ENCODE measurements at regions not wholly inside any gene's neighbourhood (a gene's known extent, or its start where the extent isn't known, plus 50 kb on each side); places are given as distances from the start of the nearest gene placed in this dataset.
A peak's percentile ranks its signal among the peaks of the same experiment; 100 is the strongest.

- peak overlapping the region in 1 of 2 donors; percentile 3 for H3K27ac ChIP-seq
Measured at GRCh38 chr2:10978090-10978670, 66.4 kb downstream of the KCNF1 start.

GRCh38 chr2:10980071-10980470 lies 68.3 kb downstream of the KCNF1 start:
- Histone ChIP-seq H3K4me3 (no peak overlapping the region), H3K27ac (no peak overlapping the region), H3K4me1 (replicated peaks in 1 of 2) (peaks cover 25 to 37% of the 10 kb centered on the region in 2 donors)
- in situ Hi-C loops (cut with MboI; ENCODE audit: low pct_unique_long_range_greater_than_20kb in 2 of 9, low sequenced_read_pairs in 9 of 9, unreplicated experiment in 9 of 9) = no loop called here
- WGBS, 10 experiments = 57 to 89% (median 79%) methylated on average over 1 to 3 of the region's 3 CpGs; no CpG with 5 or more reads in 2 of the 10 experiments
- ATAC-seq (replicated peaks in 6 of 8) = no peak

More at GRCh38 chr2:10978090-10978670, 66.4 kb downstream of the KCNF1 start:
- ATAC-seq (replicated peaks in 6 of 8) = no peak
- in situ Hi-C loops (cut with MboI; ENCODE audit: low pct_unique_long_range_greater_than_20kb in 2 of 9, low sequenced_read_pairs in 9 of 9, unreplicated experiment in 9 of 9) = no loop called here
- 0 to 93% (median 53%) methylated on average over 1 to 17 of the region's 22 CpGs; no CpG with 5 or more reads in 1 of the 10 experiments for WGBS, 10 experiments
- Histone ChIP-seq H3K4me3 (no peak overlapping the region), H3K4me1 (replicated peaks in 1 of 2) (peaks cover 27 to 39% of the 10 kb centered on the region in 2 donors)

GRCh38 chr2:10980886-10981425 lies 69.2 kb downstream of the KCNF1 start:
- H3K4me1 ChIP-seq (replicated peaks in 1 of 2) = peaks cover 25 to 37% of the 10 kb centered on the region in 2 donors
- WGBS, 10 experiments = 40 to 89% (median 74%) methylated on average over 2 to 5 of the region's 7 CpGs; no CpG with 5 or more reads in 5 of the 10 experiments
- H3K27ac ChIP-seq = no peak overlapping the region
- in situ Hi-C loops (cut with MboI; ENCODE audit: low pct_unique_long_range_greater_than_20kb in 2 of 9, low sequenced_read_pairs in 9 of 9, unreplicated experiment in 9 of 9) = no loop called here
- no peak for ATAC-seq (replicated peaks in 6 of 8)
- H3K4me3 ChIP-seq = no peak overlapping the region

DNA sequence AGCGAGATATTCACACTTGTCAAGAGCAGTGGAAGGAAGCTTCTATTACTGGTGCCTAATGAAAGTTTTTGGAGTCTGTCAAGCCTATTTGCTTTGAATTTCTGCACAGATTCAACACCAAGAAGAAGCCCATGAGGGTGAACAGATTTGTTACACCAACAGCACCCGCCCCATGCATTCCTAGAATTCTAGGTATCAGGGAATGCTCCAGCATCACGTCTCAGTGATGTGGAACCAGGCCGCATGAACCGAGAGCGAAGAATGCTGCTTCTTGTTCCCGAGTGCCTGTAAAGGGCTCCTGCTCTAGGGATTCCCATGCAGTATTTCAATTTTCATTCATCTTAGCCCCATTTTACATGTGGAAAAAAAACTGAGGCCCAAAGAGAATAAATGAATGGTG lies 69.7 kb downstream of the KCNF1 start:
- in situ Hi-C loops (cut with MboI; ENCODE audit: low pct_unique_long_range_greater_than_20kb in 2 of 9, low sequenced_read_pairs in 9 of 9, unreplicated experiment in 9 of 9) = no loop called here
- Histone ChIP-seq H3K4me3 (no peak overlapping the region), H3K27ac (no peak overlapping the region), H3K4me1 (replicated peaks in 1 of 2) (peaks cover 25 to 37% of the 10 kb centered on the region in 2 donors)
- WGBS, 10 experiments = 40 to 100% (median 89%) methylated on average over 1 to 7 of the region's 7 CpGs; no CpG with 5 or more reads in 1 of the 10 experiments
- no peak for ATAC-seq (replicated peaks in 6 of 8)

GRCh38 chr2:10981941-10982431 lies 70.3 kb downstream of the KCNF1 start:
- Histone ChIP-seq H3K4me1 (replicated peaks in 1 of 2) (peaks cover 22 to 34% of the 10 kb centered on the region in 2 donors), H3K27ac (no peak overlapping the region), H3K4me3 (no peak overlapping the region)
- no peak for ATAC-seq (replicated peaks in 6 of 8)
- in situ Hi-C loops (cut with MboI; ENCODE audit: low pct_unique_long_range_greater_than_20kb in 2 of 9, low sequenced_read_pairs in 9 of 9, unreplicated experiment in 9 of 9) = no loop called here
- 50 to 100% (median 84%) methylated on average over 1 to 8 of the region's 13 CpGs; no CpG with 5 or more reads in 2 of the 10 experiments for WGBS, 10 experiments

DNA sequence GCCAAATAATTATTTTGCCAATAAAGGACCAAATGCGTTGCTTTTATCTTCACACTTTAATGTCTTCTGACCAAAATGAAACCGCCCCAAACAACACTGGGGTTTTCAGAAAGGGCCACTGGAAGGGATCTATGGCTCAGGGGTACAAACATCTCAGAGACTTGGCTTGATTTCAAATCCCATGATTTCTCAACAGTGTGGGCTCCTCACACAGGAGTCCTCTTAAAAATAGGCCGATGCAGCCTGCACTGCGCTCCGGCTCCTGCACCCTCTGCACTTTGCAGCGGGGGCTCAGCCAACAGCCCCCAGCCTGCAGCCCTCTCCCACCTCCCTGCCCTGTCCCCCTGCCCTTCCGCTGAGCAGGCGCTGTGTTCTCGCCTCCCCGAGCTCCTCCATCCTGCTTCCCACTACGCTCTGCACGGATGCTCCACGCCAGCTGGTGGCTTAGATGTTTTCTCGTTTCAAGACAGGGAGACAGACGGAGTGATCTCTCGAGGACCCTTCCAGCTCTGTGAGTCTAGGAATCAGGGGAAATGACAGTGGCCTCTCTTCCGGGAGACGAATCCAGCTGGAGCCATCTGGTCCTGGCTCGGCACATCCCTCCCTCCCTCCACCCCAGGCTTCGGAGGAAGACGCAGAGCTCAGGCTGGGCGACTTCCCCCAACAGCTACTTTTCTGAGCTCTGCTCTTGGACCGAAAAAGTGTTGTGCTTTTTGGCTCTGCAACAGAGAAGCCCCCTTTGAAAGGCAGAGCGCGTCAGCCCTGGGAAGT lies 71.4 kb downstream of the KCNF1 start:
- Histone ChIP-seq H3K27ac (peak overlapping the region; percentile 46 to 79), H3K4me1 (replicated peaks in 1 of 2) (peaks cover 11 to 23% of the 10 kb centered on the region in 2 donors), H3K4me3 (no peak overlapping the region)
- in situ Hi-C loops (cut with MboI; ENCODE audit: low pct_unique_long_range_greater_than_20kb in 2 of 9, low sequenced_read_pairs in 9 of 9, unreplicated experiment in 9 of 9) = no loop called here
- peak in 6 of 8 experiments; percentile 22 to 87 (median 72) for ATAC-seq (replicated peaks in 6 of 8)
- whole genome bisulfite sequencing, 10 experiments = 13 to 100% (median 73%) methylated on average over 1 to 16 of the region's 25 CpGs; no CpG with 5 or more reads in 2 of the 10 experiments

GRCh38 chr2:10983711-10984110 lies 72.0 kb downstream of the KCNF1 start:
- in situ Hi-C loops (cut with MboI; ENCODE audit: low pct_unique_long_range_greater_than_20kb in 2 of 9, low sequenced_read_pairs in 9 of 9, unreplicated experiment in 9 of 9) = no loop called here
- H3K27ac ChIP-seq = peak overlapping the region in 1 of 2 donors; percentile 79
- WGBS, 10 experiments = 20 to 100% (median 56%) methylated on average over 1 to 3 of the region's 12 CpGs; no CpG with 5 or more reads in 5 of the 10 experiments
- peaks cover 8 to 17% of the 10 kb centered on the region in 2 donors for H3K4me1 ChIP-seq (replicated peaks in 1 of 2)
- ATAC-seq (replicated peaks in 6 of 8) = peak in 3 of 8 experiments; percentile 23 to 35 (median 30)
- no peak overlapping the region for H3K4me3 ChIP-seq

DNA sequence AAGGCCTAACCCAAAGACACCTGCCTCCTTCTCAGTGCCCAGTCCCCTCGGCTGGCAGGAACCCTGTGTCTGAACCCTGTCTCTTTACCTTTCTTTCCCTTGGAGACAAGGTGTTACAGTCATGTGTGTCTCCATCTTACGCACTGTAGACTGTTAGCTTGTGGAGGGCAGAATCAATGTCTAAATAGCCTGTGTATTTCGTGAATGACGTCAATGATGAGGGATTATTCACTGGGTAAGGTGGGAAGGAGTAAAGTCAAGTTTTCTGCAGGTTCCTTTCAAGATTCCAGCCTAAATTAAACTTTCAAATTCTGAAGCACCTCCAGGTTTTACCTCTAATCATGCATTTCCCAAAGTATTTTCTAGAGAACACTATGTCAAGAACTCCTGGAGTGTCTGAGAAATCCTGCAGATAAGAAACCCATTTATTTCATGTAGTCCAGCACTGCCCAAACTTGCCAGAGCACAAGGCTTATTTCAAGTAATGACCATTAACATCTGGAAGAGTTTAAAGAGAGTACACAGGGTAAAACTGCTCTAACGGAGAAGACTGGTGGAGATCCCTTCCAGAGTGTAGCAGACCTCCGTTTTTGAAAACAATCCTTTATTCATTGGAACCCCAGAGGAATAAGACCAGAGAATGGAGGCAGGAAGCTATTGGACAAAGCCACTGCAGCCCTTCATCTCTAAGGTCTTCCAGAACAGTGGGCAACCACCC lies 72.8 kb downstream of the KCNF1 start:
- H3K4me1 ChIP-seq (replicated peaks in 1 of 2) = peaks cover 8 to 17% of the 10 kb centered on the region in 2 donors
- ATAC-seq (replicated peaks in 6 of 8) = no peak
- H3K4me3 ChIP-seq = no peak overlapping the region
- WGBS, 10 experiments = 0 to 100% (median 92%) methylated on average over 1 to 6 of the region's 6 CpGs; no CpG with 5 or more reads in 1 of the 10 experiments
- in situ Hi-C loops (cut with MboI; ENCODE audit: low pct_unique_long_range_greater_than_20kb in 2 of 9, low sequenced_read_pairs in 9 of 9, unreplicated experiment in 9 of 9) = no loop called here
- H3K27ac ChIP-seq = no peak overlapping the region

DNA sequence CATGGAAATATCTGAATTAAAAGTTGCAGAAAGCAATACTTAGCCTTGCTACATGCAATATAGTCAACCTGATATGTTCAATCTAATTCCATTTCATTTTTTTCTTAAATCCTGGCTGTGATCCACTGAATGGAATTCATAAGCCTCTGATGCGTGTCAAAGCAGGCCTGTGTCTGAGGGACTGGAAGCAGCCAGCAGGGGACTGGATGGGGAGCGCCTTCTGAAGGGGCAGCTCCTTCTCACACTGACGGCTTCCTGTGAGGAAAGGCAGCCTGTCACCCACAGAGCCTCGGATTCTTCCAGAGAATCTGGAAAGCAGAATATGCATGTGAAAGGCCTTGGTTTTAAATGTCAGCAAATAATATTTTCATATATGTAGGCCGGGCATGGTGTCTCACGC lies 73.5 kb downstream of the KCNF1 start:
- in situ Hi-C loops (cut with MboI; ENCODE audit: low pct_unique_long_range_greater_than_20kb in 2 of 9, low sequenced_read_pairs in 9 of 9, unreplicated experiment in 9 of 9) = no loop called here
- Histone ChIP-seq H3K4me1 (replicated peaks in 1 of 2) (peaks cover 8 to 10% of the 10 kb centered on the region in 2 donors), H3K27ac (no peak overlapping the region), H3K4me3 (no peak overlapping the region)
- peak in 2 of 8 experiments; percentile 47 to 73 for ATAC-seq (replicated peaks in 6 of 8)
- 17 to 86% (median 57%) methylated on average over 1 to 6 of the region's 6 CpGs; no CpG with 5 or more reads in 3 of the 10 experiments for WGBS, 10 experiments

DNA sequence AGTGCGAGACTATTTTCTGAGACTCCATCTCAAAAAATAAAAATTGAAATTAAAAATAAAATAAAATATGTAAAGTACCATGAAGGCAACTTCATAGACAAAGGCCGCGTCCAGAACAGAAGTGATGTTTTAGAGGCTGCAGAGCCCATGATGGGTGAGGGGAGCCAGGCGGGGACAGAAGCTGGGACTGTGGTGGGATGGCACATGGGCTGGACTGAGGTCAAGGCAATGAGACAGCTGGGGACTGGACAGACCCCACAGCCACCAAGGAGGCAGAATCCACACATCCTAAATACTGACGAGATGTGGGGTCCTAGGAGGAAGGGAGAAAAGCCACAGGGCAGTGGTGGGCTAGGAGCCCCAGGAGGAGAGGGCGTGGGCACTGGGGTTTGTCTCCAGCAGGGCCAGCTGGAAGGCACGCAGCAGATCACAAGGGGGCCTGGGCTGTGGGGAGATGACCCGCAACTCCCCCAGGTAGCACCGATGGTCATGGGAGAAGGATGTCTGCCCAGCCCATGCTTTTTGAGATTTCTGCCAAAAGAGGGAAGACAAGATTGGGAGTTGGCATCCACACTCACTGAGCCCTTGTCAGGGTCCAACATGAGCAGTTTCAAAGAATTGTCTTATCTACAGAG lies 74.3 kb downstream of the KCNF1 start:
- peaks cover 8 to 10% of the 10 kb centered on the region in 2 donors for H3K4me1 ChIP-seq (replicated peaks in 1 of 2)
- no peak overlapping the region for H3K27ac ChIP-seq
- in situ Hi-C loops (cut with MboI; ENCODE audit: low pct_unique_long_range_greater_than_20kb in 2 of 9, low sequenced_read_pairs in 9 of 9, unreplicated experiment in 9 of 9) = no loop called here
- WGBS, 10 experiments = 69 to 97% (median 94%) methylated on average over 1 to 4 of the region's 9 CpGs; no CpG with 5 or more reads in 5 of the 10 experiments
- ATAC-seq (replicated peaks in 6 of 8) = no peak
- no peak overlapping the region for H3K4me3 ChIP-seq

- no peak overlapping the region for H3K4me3 ChIP-seq
- in situ Hi-C loops (cut with MboI; ENCODE audit: low pct_unique_long_range_greater_than_20kb in 2 of 9, low sequenced_read_pairs in 9 of 9, unreplicated experiment in 9 of 9) = no loop called here
- 25 to 100% (median 58%) methylated on average over 1 to 2 of the region's 2 CpGs; no CpG with 5 or more reads in 4 of the 10 experiments for WGBS, 10 experiments
- no peak overlapping the region for H3K27ac ChIP-seq
- peaks cover 8 to 10% of the 10 kb centered on the region in 2 donors for H3K4me1 ChIP-seq (replicated peaks in 1 of 2)
- ATAC-seq (replicated peaks in 6 of 8) = no peak
Measured at GRCh38 chr2:10987439-10987838, 75.7 kb downstream of the KCNF1 start.

GRCh38 chr2:10987861-10988260 lies 76.1 kb downstream of the KCNF1 start:
- no peak for ATAC-seq (replicated peaks in 6 of 8)
- peaks cover 7 to 9% of the 10 kb centered on the region in 2 donors for H3K4me1 ChIP-seq (replicated peaks in 1 of 2)
- no peak overlapping the region for H3K27ac ChIP-seq
- in situ Hi-C loops (cut with MboI; ENCODE audit: low pct_unique_long_range_greater_than_20kb in 2 of 9, low sequenced_read_pairs in 9 of 9, unreplicated experiment in 9 of 9) = no loop called here
- no peak overlapping the region for H3K4me3 ChIP-seq
- 50 to 100% (median 73%) methylated on average over 1 to 2 of the region's 3 CpGs; no CpG with 5 or more reads in 2 of the 10 experiments for WGBS, 10 experiments
